HG02973 (cell line): ENCODE measurements at regions not wholly inside any gene's neighbourhood (a gene's known extent, or its start where the extent isn't known, plus 50 kb on each side); places are given as distances from the start of the nearest gene placed in this dataset.
A peak's percentile ranks its signal among the peaks of the same experiment; 100 is the strongest.
"Not testable (repeated sequence)": the region's sequence is repeated elsewhere in the genome, so short reads cannot be mapped to it uniquely, and the experiment has no call there.

Experiments
- ATAC-seq: cut with Tn5 transposase; IDR thresholded peaks from one replicate; pipeline ENCODE4 v1.9.1; 2021; ENCODE audit warnings: moderate library complexity; ENCODE audit not compliant: unreplicated experiment

GRCh38 chr12:13518034-13518433, 321.5 kb downstream of the EMP1 start:
- not testable (repeated sequence) for ATAC-seq

DNA sequence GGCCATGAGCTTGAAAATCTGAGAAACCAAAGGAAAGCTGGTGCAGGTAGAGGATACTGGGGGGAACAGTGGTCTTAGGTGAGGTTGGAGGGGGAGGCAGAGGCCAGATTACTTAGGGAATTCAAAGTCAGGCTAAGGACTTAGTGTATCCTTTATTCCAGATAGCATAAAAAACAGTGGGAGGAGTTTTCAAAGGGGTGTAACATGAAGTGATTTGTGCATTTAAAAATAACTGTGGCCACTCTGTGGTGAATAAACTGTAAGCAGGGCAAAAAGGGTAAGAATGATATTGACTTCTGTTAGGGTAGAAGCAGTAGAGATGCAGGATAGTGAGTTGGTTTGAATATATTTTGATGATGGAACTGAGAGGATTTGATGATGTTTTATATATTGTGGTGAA, 313.2 kb downstream of the EMP1 start:
- ATAC-seq = no peak

- ATAC-seq = no peak
Observed at GRCh38 chr12:13505636-13506035, 309.1 kb downstream of the EMP1 start.

- ATAC-seq = no peak
Observed at GRCh38 chr12:13505224-13505623, 308.7 kb downstream of the EMP1 start.

GRCh38 chr12:13504736-13505135, 308.2 kb downstream of the EMP1 start:
- ATAC-seq = no peak

DNA sequence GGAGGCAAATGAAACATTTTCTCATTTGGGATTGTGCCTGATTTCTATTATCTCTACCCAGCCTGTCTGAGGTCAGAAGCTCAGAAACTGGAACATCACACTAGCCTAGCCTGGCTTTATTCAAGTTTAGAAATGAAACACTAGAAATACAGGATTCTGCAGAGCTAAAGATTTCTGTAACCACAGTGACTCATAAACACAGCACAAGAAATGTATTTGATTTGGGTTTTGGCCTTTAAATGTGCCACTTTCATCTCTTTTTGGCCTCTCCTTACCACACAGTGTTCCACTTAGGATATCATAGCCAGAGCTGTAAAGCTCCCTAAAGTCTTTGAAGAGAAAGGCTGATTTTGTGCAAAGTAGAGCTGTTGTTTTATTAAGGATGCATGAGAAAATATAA, 307.5 kb downstream of the EMP1 start:
- no peak for ATAC-seq

GRCh38 chr12:13503094-13503835, 306.7 kb downstream of the EMP1 start:
- ATAC-seq = no peak

DNA sequence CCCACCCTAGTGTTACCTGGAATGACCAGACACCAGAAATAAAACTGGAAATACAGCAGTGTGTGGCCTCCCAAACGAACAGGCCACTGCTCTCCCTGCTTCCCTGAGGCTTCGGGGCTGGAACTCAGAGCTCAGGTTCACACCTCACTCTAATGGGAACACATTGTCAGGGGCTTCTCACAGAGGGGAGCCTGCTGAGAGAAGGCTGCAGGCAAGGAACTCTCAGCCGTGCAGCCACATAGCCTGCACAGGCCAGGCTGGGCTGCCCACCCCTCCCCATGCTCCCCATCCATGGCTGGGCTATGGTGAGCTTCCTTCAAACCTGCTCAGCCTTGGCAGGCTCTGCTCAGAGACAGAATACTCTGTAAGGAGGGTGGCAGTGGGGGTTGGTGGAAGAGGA, 302.5 kb downstream of the EMP1 start:
- ATAC-seq = no peak

- no peak for ATAC-seq
Observed at GRCh38 chr12:13496111-13496510, 299.6 kb downstream of the EMP1 start.

DNA sequence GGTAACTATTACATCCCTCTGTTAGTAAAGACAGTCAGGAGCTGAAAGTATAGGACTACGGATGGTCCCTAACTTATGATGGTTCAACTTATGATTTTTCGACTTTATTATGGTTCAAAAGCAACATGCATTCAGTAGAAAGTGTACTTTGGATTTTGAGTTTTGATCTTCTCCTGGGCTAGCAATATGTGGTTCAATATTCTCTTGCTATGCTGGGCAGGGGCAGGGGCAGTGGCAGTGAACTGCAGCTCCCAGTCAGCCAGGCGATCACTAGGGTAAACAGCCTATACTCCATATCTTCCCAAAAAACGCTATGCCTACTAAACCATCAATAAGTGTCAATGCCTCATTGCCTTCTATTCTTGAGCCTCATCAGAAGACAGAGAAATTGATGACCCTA, 292.7 kb downstream of the EMP1 start:
- no peak for ATAC-seq

GRCh38 chr12:13487326-13487725, 290.8 kb downstream of the EMP1 start:
- ATAC-seq = no peak

DNA sequence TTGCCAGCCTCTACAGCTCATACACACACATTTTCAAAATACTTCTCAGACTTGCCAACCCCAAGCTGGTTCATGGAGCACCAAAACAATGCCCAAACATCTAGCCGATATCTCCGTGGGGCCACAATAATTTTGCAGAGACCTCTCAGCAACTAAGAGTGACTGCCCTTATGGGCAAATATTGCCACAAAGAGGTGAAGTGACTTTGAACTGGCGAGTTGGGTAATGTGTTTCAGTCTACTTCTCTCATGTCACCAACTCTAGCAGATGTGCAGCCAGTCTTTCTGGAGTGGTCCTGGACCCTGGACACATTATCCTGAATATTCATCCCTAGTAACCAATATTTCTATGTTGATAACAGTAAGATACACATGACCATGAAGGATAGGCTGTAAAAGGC, 290.3 kb downstream of the EMP1 start:
- no peak for ATAC-seq

GRCh38 chr12:13478650-13479181, 282.2 kb downstream of the EMP1 start:
- ATAC-seq = no peak

DNA sequence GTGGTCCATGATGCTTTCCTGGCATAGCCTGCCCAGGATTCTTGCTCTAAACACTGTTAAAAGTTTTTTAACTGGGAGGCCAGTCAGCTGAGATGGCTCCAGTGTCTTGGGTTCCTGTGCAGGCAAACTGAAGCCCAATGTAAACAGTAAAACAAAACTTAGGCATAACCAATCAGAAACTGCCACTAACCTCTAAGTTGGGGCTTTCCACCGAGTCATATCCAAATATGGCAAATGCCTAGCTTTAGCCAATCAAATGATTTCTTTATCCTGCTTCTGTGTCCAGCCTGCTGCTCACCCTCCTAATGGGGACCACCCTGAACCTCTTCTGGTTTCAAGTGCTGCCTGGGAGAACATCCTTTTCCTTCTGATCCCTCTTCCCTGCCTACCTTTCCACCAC, 277.9 kb downstream of the EMP1 start:
- ATAC-seq = no peak

DNA sequence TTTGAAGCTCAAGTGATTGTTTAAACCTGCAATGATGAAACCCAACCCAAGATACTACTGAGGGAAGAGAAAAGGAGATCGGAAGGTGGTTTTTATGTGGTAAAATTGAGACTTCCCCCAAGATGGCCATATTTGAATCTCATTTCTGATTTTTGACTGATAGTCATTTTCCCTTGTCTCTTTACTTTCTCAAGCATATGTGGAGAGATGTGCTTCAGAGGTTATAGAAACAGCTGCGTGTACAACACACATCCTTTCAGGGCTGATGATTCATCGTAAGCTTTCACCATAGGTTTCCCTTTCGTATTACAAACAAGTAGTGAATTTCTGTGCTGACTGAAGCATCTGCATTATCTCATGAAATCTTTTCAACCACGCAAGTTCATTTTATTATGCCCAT, 276.2 kb downstream of the EMP1 start:
- peak; percentile 90 for ATAC-seq

- no peak for ATAC-seq
Observed at GRCh38 chr12:13471471-13471870, 274.9 kb downstream of the EMP1 start.

- no peak for ATAC-seq
Observed at GRCh38 chr12:13465635-13466034, 269.1 kb downstream of the EMP1 start.

DNA sequence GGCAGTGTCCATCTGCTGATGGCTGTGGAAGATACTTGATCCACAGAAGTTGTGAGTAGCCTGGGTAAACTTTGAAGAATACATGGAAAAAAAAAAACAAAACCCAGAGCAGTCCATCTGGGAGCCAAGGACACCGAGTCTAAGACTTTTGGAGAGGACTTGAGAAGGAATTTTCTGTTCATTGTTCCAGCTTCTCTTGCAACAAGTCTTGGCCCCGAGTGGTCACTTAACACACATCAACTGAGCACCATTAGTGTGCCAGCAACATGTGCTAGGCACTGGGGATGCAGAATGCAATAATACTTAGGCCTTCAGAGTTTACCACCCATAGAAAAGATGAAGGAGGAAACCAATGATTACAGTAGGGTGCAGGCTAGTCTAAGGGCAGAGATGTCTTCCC, 266.7 kb downstream of the EMP1 start:
- no peak for ATAC-seq

- no peak for ATAC-seq
Observed at GRCh38 chr12:13462450-13462849, 265.9 kb downstream of the EMP1 start.

DNA sequence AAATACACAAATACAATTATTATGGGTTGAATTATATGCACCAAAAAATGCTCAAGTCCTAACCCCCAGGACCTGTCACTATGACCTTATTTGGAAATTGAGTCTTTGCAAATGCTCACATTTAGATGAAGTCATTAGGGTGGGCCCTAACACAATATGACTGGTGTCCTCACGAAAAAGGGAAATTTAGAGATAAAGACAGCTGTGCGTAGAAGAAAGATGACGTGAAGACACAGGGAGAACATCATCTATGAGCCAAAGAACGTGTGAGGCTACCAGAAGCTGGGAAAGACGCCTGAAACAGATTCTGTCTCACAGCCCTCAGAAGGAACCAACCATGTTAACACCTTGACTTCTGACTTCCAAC, 259.2 kb downstream of the EMP1 start:
- no peak for ATAC-seq

DNA sequence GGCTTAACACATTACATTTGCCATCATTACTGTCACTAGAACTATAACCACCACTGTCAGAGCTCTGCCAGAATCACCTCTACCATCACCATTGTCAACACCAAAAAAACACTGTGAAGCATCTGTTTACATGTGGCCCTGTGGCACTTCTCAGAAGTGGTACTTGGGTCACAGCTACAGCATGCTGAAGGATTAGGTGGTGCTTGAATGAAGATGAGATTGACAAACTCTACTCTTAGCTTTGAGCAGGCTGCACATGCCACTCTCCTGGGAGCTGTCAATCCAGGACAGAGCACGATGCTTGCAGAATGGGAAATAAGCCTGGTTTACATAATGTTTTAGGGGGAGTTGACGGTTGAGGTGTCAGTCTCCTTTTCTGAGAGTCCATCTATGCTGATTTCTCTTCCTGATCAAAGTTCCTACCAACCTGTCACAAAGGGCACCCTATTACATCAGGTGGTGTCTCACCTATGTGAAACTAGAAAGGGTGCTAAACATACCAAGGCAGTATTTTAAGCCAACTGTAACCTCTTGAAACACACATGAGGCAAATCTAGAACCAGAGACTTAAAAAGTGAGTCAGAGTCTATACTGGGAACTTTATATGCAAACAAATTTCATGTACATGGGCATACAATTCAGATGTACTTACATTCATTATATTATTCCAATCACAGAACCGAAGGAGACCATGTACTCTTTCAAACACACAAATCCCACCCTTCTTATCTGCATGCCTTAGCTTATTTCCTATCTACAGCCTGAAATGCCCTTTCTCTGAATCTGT, 258.7 kb downstream of the EMP1 start:
- ATAC-seq = no peak

GRCh38 chr12:13452955-13453570, 256.5 kb downstream of the EMP1 start:
- ATAC-seq = no peak
